DOHH2 (cell line): ENCODE measurements at regions not wholly inside any gene's neighbourhood (a gene's known extent, or its start where the extent isn't known, plus 50 kb on each side); places are given as distances from the start of the nearest gene placed in this dataset.

Source experiments
- EZH2phosphoT487 ChIP-seq: fragments of 200-600 bp; sonication (generic); IDR thresholded peaks from 2 replicates; pipeline ENCODE4 v1.6.1; 2017; ENCODE audit warnings: borderline replicate concordance, mild to moderate bottlenecking, antibody characterized with exemption, low read length, moderate library complexity, mixed read lengths
- TF ChIP-seq, protein P1 (sequence below): fragments of 200-600 bp; sonication (generic); IDR thresholded peaks from one replicate; pipeline ENCODE4 v1.5.1; 2014; ENCODE audit warnings: antibody characterized with exemption, mild to moderate bottlenecking, low read depth, low read length; ENCODE audit not compliant: poor library complexity, severe bottlenecking

DNA sequence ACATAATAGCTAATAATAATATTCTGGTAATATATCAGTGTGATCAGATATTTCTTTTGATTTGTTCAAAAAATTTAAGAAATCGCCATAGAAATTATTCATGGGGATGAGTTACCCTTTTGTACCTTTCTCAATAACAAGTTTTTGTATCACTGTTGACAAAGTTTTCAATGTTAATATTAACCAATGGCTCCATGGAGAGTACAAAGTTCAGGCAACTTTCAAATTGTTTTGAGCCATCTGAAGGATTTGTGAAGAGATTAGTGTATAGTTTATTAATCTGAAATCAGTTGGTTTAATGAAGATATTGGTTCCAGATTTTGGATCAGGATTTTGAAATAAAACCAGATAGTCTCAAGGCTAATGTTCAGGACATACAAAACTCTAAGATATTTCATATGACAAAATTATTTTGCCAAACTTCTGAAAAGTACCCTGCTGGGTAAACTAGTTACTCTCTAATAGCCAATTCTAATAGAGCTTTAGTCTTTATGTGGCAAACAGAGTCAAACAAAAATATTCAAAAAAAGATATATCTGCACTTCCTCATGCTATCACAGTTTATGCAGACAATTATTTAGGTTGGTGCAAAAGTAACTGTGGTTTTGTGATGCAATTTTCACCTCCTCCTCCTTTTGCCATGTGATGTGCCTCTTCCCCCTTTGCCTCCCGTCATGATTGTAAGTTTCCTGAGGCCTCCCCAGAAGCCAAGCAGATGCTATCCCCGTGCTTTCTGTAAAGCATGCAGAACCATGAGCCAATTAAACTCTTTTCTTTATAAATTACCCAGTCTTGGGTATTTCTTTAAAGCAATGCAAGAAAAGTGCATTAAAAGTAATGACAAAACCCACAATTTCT is 1105.0 kb downstream of the PLA2G4A start:
- TF ChIP-seq, protein P1, sequence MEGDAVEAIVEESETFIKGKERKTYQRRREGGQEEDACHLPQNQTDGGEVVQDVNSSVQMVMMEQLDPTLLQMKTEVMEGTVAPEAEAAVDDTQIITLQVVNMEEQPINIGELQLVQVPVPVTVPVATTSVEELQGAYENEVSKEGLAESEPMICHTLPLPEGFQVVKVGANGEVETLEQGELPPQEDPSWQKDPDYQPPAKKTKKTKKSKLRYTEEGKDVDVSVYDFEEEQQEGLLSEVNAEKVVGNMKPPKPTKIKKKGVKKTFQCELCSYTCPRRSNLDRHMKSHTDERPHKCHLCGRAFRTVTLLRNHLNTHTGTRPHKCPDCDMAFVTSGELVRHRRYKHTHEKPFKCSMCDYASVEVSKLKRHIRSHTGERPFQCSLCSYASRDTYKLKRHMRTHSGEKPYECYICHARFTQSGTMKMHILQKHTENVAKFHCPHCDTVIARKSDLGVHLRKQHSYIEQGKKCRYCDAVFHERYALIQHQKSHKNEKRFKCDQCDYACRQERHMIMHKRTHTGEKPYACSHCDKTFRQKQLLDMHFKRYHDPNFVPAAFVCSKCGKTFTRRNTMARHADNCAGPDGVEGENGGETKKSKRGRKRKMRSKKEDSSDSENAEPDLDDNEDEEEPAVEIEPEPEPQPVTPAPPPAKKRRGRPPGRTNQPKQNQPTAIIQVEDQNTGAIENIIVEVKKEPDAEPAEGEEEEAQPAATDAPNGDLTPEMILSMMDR: no peak
- TF ChIP-seq EZH2phosphoT487: no peak
